CD4-positive, CD25-positive, alpha-beta regulatory T cell (primary cell): ENCODE measurements at regions not wholly inside any gene's neighbourhood (a gene's known extent, or its start where the extent isn't known, plus 50 kb on each side); places are given as distances from the start of the nearest gene placed in this dataset.

Experiments used
- ATAC-seq, 2 donors: fragments of 150-1000 bp; cut with Tn5 transposase; one replicate each; pipeline ENCODE4 v1.10.0; 2021; ENCODE audit warnings: low read depth in 2 of 2, moderate number of reproducible peaks in 2 of 2, moderate library complexity in 1 of 2
- DNase-seq, 3 donors: peaks; one replicate each; pipeline versions ENCODE4 v3.0.0 to v3.0.0-alpha.2; 2012 to 2022; ENCODE audit warnings: mixed read lengths in 1 of 3
- H3K27ac ChIP-seq: one replicate; pipeline ENCODE4 v1.7.0; 2013; ENCODE audit warnings: mild to moderate bottlenecking, low read length; ENCODE audit not compliant: insufficient read depth, poor library complexity, severe bottlenecking
- H3K27me3 ChIP-seq: one replicate; pipeline ENCODE4 v1.7.0; 2013; ENCODE audit warnings: low read length; ENCODE audit not compliant: control insufficient read depth, insufficient read depth
- H3K36me3 ChIP-seq: one replicate; pipeline ENCODE4 v1.7.0; 2013; ENCODE audit warnings: mild to moderate bottlenecking, low read length, moderate library complexity; ENCODE audit not compliant: control insufficient read depth, insufficient read depth
- H3K4me1 ChIP-seq: 2 replicates; pipeline ENCODE4 v1.7.0; 2013; ENCODE audit warnings: mild to moderate bottlenecking, low read length; ENCODE audit not compliant: insufficient read depth, control insufficient read depth, poor library complexity, severe bottlenecking
- H3K4me3 ChIP-seq: one replicate; pipeline ENCODE4 v1.7.0; 2013; ENCODE audit warnings: low read depth, mild to moderate bottlenecking, low read length, moderate library complexity
- H3K9me3 ChIP-seq, 2 experiments: 1 replicate in 1 of 2; 2 replicates in 1 of 2; pipeline ENCODE4 v1.7.0; 2013; ENCODE audit warnings: low read length in 2 of 2, mild to moderate bottlenecking in 1 of 2, moderate library complexity in 1 of 2; ENCODE audit not compliant: control insufficient read depth in 2 of 2
- H3K27ac Mint-ChIP-seq, 3 donors: one replicate each; pipeline ENCODE4 v1.8.0; 2020 to 2022; ENCODE audit warnings: mild to moderate bottlenecking in 3 of 3, mixed read lengths in 3 of 3, moderate library complexity in 2 of 3
- H3K27me3 Mint-ChIP-seq: one replicate; pipeline ENCODE4 v1.8.0; 2022; ENCODE audit warnings: mild to moderate bottlenecking, mixed read lengths
- H3K36me3 Mint-ChIP-seq: one replicate; pipeline ENCODE4 v1.8.0; 2020; ENCODE audit warnings: mixed read lengths
- H3K4me1 Mint-ChIP-seq, 4 donors: one replicate each; pipeline ENCODE4 v1.8.0; 2020 to 2022; ENCODE audit warnings: mixed read lengths in 4 of 4, mild to moderate bottlenecking in 1 of 4
- H3K4me3 Mint-ChIP-seq, 4 donors: one replicate each; pipeline ENCODE4 v1.8.0; 2020 to 2022; ENCODE audit warnings: mild to moderate bottlenecking in 4 of 4, mixed read lengths in 4 of 4, moderate library complexity in 3 of 4
- H3K9me3 Mint-ChIP-seq, 7 donors: one replicate each; pipeline ENCODE4 v1.8.0; 2020 to 2022; ENCODE audit warnings: mixed read lengths in 7 of 7, mild to moderate bottlenecking in 3 of 7, moderate library complexity in 2 of 7

GRCh38 chr16:55126456-55126855 lies 195.8 kb downstream of the IRX5 start:
- no peak for DNase-seq
- Histone ChIP-seq H3K27me3 (no peaks in the 10 kb centered on the region), H3K9me3 (no peaks in the 10 kb centered on the region), H3K4me3 (no peak overlapping the region), H3K4me1 (no peaks in the 10 kb centered on the region), H3K27ac (no peak overlapping the region), H3K36me3 (no peaks in the 10 kb centered on the region)
- no peak overlapping the region for H3K4me3 Mint-ChIP-seq
- H3K9me3 Mint-ChIP-seq = peaks cover 0 to 5% (median 2%) of the 10 kb centered on the region in 7 donors
- no peaks in the 10 kb centered on the region for H3K27me3 Mint-ChIP-seq
- ATAC-seq = no peak
- H3K4me1 Mint-ChIP-seq = no peaks in the 10 kb centered on the region
- H3K27ac Mint-ChIP-seq = no peak overlapping the region
- H3K36me3 Mint-ChIP-seq = no peaks in the 10 kb centered on the region

GRCh38 chr16:55130456-55130855 lies 193.5 kb upstream of the IRX6 start:
- Histone ChIP-seq H3K27me3 (no peaks in the 10 kb centered on the region), H3K4me1 (no peaks in the 10 kb centered on the region), H3K9me3 (no peaks in the 10 kb centered on the region), H3K36me3 (no peaks in the 10 kb centered on the region), H3K4me3 (no peak overlapping the region), H3K27ac (no peak overlapping the region)
- no peaks in the 10 kb centered on the region for H3K27me3 Mint-ChIP-seq
- no peak overlapping the region for H3K4me3 Mint-ChIP-seq
- H3K9me3 Mint-ChIP-seq = peaks cover 0 to 3% (median 0%) of the 10 kb centered on the region in 7 donors
- no peaks in the 10 kb centered on the region for H3K4me1 Mint-ChIP-seq
- H3K36me3 Mint-ChIP-seq = no peaks in the 10 kb centered on the region
- H3K27ac Mint-ChIP-seq = no peak overlapping the region
- DNase-seq (no peak), ATAC-seq (no peak)

GRCh38 chr16:55130911-55131310 lies 193.1 kb upstream of the IRX6 start:
- Histone ChIP-seq H3K27ac (no peak overlapping the region), H3K4me1 (no peaks in the 10 kb centered on the region), H3K36me3 (no peaks in the 10 kb centered on the region), H3K27me3 (no peaks in the 10 kb centered on the region), H3K9me3 (no peaks in the 10 kb centered on the region), H3K4me3 (no peak overlapping the region)
- H3K4me3 Mint-ChIP-seq = no peak overlapping the region
- H3K27ac Mint-ChIP-seq = no peak overlapping the region
- ATAC-seq (no peak), DNase-seq (no peak)
- H3K4me1 Mint-ChIP-seq = no peaks in the 10 kb centered on the region
- no peaks in the 10 kb centered on the region for H3K27me3 Mint-ChIP-seq
- H3K9me3 Mint-ChIP-seq = peaks cover 0 to 3% (median 0%) of the 10 kb centered on the region in 7 donors
- no peaks in the 10 kb centered on the region for H3K36me3 Mint-ChIP-seq

GRCh38 chr16:55133654-55134053 lies 190.3 kb upstream of the IRX6 start:
- DNase-seq (no peak), ATAC-seq (no peak)
- Histone ChIP-seq H3K27me3 (no peaks in the 10 kb centered on the region), H3K4me1 (no peaks in the 10 kb centered on the region), H3K4me3 (no peak overlapping the region), H3K9me3 (no peaks in the 10 kb centered on the region), H3K27ac (no peak overlapping the region), H3K36me3 (no peaks in the 10 kb centered on the region)
- Mint-ChIP-seq H3K27ac (no peak overlapping the region), H3K27me3 (no peaks in the 10 kb centered on the region), H3K9me3 (peaks cover 0 to 3% (median 0%) of the 10 kb centered on the region in 7 donors), H3K4me3 (no peak overlapping the region), H3K36me3 (no peaks in the 10 kb centered on the region), H3K4me1 (no peaks in the 10 kb centered on the region)

- no peaks in the 10 kb centered on the region for H3K36me3 ChIP-seq
- Mint-ChIP-seq H3K27me3 (no peaks in the 10 kb centered on the region), H3K9me3 (peaks cover 0 to 3% (median 0%) of the 10 kb centered on the region in 7 donors), H3K27ac (no peak overlapping the region), H3K4me1 (no peaks in the 10 kb centered on the region), H3K36me3 (no peaks in the 10 kb centered on the region), H3K4me3 (no peak overlapping the region)
- no peaks in the 10 kb centered on the region for H3K9me3 ChIP-seq
- H3K4me3 ChIP-seq = no peak overlapping the region
- no peak overlapping the region for H3K27ac ChIP-seq
- no peaks in the 10 kb centered on the region for H3K27me3 ChIP-seq
- no peak for DNase-seq
- ATAC-seq = no peak
- H3K4me1 ChIP-seq = no peaks in the 10 kb centered on the region
These were observed 187.4 kb upstream of the IRX6 start for GRCh38 chr16:55136356-55137150.

- Mint-ChIP-seq H3K4me3 (no peak overlapping the region), H3K9me3 (peaks cover 0 to 3% (median 0%) of the 10 kb centered on the region in 7 donors), H3K36me3 (no peaks in the 10 kb centered on the region), H3K27ac (no peak overlapping the region), H3K27me3 (no peaks in the 10 kb centered on the region), H3K4me1 (no peaks in the 10 kb centered on the region)
- Histone ChIP-seq H3K4me1 (no peaks in the 10 kb centered on the region), H3K4me3 (no peak overlapping the region), H3K9me3 (no peaks in the 10 kb centered on the region), H3K27ac (no peak overlapping the region), H3K27me3 (no peaks in the 10 kb centered on the region), H3K36me3 (no peaks in the 10 kb centered on the region)
- DNase-seq (no peak), ATAC-seq (no peak)
These were observed 185.7 kb upstream of the IRX6 start for GRCh38 chr16:55138298-55138697.

GRCh38 chr16:55142405-55142804 lies 181.6 kb upstream of the IRX6 start:
- H3K9me3 Mint-ChIP-seq = no peaks in the 10 kb centered on the region

GRCh38 chr16:55144651-55145050 lies 179.4 kb upstream of the IRX6 start:
- Mint-ChIP-seq H3K4me3 (no peak overlapping the region), H3K36me3 (no peaks in the 10 kb centered on the region), H3K4me1 (no peaks in the 10 kb centered on the region), H3K9me3 (peaks cover 0 to 2% (median 0%) of the 10 kb centered on the region in 7 donors), H3K27ac (no peak overlapping the region), H3K27me3 (no peaks in the 10 kb centered on the region)
- no peaks in the 10 kb centered on the region for H3K27me3 ChIP-seq
- ATAC-seq (no peak), DNase-seq (no peak)
- H3K27ac ChIP-seq = no peak overlapping the region
- no peaks in the 10 kb centered on the region for H3K9me3 ChIP-seq
- H3K4me1 ChIP-seq = no peaks in the 10 kb centered on the region
- H3K36me3 ChIP-seq = no peaks in the 10 kb centered on the region
- H3K4me3 ChIP-seq = no peak overlapping the region

More at GRCh38 chr16:55142405-55142804, 181.6 kb upstream of the IRX6 start:
- ATAC-seq (no peak), DNase-seq (no peak)
- no peak overlapping the region for H3K27ac ChIP-seq
- H3K4me1 Mint-ChIP-seq = no peaks in the 10 kb centered on the region
- H3K27me3 Mint-ChIP-seq = no peaks in the 10 kb centered on the region
- no peaks in the 10 kb centered on the region for H3K27me3 ChIP-seq
- H3K36me3 Mint-ChIP-seq = no peaks in the 10 kb centered on the region
- H3K9me3 ChIP-seq = no peaks in the 10 kb centered on the region
- no peak overlapping the region for H3K4me3 ChIP-seq
- no peaks in the 10 kb centered on the region for H3K36me3 ChIP-seq
- no peak overlapping the region for H3K4me3 Mint-ChIP-seq
- no peaks in the 10 kb centered on the region for H3K4me1 ChIP-seq
- no peak overlapping the region for H3K27ac Mint-ChIP-seq
